ENCODE measurements at regions not wholly inside any gene's neighbourhood (a gene's known extent, or its start where the extent isn't known, plus 50 kb on each side); places are given as distances from the start of the nearest gene placed in this dataset.

- no peak for DNase-seq (ENCODE audit: low read depth in 2 of 2)
Observed at GRCh38 chr19:31402529-31403316, 53.5 kb upstream of the TSHZ3 start.

DNA sequence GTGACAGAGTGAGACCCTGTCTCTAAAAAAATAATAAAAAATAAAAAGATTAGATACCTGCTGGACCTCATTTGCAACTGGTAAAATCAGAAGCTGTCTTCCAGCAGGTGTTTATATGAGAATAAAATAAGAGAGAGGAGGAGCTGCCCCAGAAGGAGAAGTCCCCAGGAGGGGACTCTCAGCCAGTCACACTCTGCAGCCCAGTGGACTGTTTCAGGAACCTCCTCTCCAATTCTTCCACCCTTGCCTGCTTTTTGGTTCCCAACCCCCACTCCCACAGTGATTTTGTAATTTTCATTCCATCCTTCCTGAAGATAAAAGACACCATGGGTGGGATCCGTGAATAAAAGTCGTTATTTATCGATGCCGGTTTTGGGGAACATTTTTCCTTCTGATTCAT, 56.9 kb upstream of the TSHZ3 start:
- DNase-seq (ENCODE audit: low read depth in 2 of 2): no peak

DNA sequence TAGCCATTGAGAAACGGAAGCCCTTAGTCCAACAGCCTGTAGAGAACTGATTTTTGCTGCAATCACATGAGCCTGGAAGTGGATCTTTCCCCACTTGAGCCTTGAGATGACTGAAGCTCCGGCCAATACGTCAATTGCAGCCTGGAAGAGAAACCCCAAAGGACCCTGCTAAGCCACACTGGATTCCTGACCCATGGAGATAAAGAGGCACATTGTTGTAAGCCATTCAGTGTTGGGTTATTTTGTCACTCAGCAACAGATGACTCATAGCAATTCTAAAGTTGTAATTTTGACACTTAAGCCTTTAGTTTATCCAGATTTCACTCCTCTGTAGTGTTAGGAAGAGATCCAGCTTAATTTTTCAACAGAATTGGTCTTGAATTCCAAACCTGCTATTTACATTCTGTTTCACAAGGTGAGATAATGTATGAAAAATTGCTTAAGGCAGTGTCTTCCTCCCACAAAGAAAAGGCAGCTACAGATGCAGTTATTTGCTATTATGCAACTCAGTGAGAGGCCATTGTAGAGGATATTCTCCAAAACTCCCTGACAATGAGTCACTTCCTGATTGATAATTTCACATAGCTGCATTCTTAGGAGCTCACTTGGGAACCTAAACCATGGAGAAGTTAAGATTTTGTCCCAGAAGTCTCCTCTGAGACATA, 59.4 kb upstream of the TSHZ3 start:
- DNase-seq (ENCODE audit: low read depth in 2 of 2): no peak

- no peak for DNase-seq (ENCODE audit: low read depth in 2 of 2)
Observed at GRCh38 chr19:31413353-31413752, 64.1 kb upstream of the TSHZ3 start.

- no peak for DNase-seq (ENCODE audit: low read depth in 2 of 2)
Observed at GRCh38 chr19:31415322-31415721, 66.1 kb upstream of the TSHZ3 start.

GRCh38 chr19:31416548-31416947, 67.3 kb upstream of the TSHZ3 start:
- DNase-seq (ENCODE audit: low read depth in 2 of 2): no peak

DNA sequence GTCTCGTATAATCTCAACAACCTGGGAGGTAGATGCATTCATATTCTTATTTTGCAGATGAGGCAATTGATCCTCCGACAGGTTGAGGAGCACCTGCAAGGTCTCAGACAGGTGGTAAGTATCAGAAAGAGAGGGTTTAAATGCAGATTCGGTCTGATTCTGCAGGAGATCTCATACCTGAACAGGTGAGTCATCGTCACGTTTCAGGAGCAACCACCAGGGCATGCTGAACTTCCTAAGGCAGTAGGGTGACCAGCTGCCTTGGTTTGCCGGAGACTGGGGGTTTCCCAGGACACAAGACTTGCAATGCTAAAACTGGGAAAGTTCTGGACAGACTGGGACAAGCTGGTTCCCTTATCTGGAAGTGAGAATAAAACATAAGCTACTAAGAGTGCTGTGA, 68.8 kb upstream of the TSHZ3 start:
- no peak for DNase-seq (ENCODE audit: low read depth in 2 of 2)

DNA sequence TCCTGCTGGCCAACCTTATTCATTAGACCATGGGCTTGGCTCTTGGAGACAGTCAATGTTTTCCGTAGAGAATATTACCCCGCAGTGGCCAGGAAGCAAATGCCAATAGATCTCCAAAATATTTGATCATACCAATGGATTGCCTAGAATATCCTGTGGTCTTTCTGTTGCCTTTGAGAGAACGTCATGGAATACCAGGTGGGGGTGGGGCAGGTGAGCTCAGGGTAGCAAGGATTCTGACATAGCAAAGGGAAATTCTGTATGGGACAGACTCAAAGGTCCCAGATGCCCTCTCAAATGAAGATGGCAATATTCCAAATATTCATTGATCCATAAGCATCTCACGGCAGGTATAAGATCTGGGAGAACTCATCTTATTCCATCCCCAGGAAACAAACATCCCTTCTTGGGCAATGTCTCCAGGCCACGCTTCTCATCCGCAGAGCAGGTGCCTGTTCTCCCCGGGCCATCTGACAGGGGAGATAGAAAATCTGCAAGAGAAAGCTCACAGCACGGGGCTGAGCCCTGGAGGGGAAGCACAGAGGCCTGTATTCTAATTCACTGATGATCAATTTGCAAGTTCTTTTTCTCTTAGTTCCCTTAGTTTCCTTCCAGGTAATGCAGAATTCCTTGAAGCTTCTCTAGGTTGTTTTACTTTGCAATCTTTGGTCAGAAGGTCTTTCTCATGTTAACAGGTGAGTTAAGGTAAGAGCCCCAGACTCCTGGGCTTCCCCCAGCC, 69.6 kb upstream of the TSHZ3 start:
- DNase-seq (ENCODE audit: low read depth in 2 of 2): no peak

- no peak for DNase-seq (ENCODE audit: low read depth in 2 of 2)
Observed at GRCh38 chr19:31419871-31420445, 70.7 kb upstream of the TSHZ3 start.

DNA sequence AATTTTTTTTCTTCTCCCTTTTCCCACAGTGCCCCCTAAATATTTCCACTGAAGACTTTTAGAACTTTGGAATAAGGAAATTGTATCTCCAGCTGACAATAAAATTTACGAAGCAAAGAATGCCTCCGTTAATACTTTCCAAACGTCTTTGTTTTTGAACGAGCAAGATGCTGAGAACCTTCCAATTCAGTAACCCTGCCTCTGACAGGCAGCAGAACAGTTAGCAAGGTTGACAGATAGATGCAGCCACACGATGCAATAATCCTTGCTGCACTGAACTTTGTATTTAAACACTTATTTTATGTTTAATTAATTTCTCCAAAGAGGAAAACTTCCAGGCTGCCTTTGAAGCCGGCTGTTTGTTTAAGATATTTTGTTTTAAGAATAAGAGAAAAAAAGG, 71.8 kb upstream of the TSHZ3 start:
- no peak for DNase-seq (ENCODE audit: low read depth in 2 of 2)

- no peak for DNase-seq (ENCODE audit: low read depth in 2 of 2)
Observed at GRCh38 chr19:31421856-31422255, 72.6 kb upstream of the TSHZ3 start.

DNA sequence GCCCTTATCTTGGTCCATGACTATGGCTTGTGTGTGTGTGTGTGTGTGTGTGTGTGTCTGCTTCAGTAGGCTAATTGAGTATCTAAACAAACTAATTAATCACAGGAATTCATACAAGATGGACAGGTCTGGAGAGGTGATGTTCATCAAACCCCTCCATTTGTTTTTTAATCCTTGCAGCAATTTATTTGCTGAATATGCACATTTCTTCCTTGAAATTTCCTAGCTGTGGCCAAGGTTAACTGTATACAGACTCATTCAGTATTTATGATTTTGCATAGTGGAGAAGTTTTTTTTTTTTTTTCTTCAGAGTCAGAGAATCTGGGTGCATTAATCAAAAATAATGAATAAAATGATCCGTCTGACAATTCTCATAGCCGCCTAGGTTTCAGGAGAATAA, 74.7 kb upstream of the TSHZ3 start:
- no peak for DNase-seq (ENCODE audit: low read depth in 2 of 2)

- DNase-seq (ENCODE audit: low read depth in 2 of 2): no peak
Observed at GRCh38 chr19:31424861-31425620, 75.8 kb upstream of the TSHZ3 start.

DNA sequence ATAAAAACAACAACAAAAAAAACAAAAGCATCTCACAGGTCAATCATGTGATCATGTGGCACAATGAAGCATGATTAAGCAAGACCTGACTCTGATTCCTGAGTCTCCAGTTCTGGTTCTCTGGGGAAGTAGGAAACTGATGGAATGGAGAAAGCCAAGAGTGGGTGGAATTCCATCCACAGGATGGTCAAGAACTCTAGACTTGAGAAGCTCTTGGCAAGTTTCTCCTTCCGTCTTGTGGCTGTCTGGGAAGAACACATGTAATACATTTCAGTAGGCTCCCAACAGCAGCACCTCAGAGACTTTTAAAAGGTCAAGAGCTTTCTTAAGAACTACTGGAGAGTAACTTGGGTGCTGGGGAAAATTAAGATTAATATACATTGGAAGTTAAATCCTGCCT, 78.6 kb upstream of the TSHZ3 start:
- no peak for DNase-seq (ENCODE audit: low read depth in 2 of 2)

GRCh38 chr19:31430381-31430780, 81.1 kb upstream of the TSHZ3 start:
- DNase-seq (ENCODE audit: low read depth in 2 of 2): no peak

- no peak for DNase-seq (ENCODE audit: low read depth in 2 of 2)
Observed at GRCh38 chr19:31432201-31432810, 83.1 kb upstream of the TSHZ3 start.

DNA sequence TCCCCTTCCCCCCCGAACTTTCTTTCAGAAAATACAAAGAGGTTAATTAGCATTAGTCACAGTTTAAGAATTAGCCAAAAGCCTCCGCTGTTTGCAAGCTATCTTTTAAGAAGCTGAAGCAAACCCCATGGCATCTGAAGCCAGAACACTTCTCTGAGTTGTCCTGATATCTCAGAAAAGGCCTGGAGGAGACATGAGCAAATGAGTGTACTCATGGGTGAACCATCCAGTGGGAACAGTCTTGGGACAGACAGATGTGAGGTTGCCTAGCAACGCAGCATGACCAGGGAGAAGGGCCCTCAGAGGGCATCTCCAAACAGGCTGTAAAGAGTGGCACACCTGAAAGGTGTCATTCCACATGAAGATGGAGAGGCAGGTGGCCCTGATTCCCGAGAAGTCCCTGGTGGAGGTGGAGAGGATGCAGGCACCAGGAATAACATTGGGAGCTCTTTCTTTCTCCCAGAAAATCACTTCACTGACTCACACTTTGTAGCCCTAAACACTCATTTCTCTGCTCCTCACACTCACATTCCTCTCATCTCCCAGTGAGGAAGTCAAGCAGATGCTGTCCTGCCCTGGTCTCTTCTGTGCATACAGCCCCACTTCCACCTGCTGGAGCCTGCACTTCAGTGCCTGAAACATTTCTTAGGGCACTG, 87.0 kb upstream of the TSHZ3 start:
- DNase-seq (ENCODE audit: low read depth in 2 of 2): no peak

DNA sequence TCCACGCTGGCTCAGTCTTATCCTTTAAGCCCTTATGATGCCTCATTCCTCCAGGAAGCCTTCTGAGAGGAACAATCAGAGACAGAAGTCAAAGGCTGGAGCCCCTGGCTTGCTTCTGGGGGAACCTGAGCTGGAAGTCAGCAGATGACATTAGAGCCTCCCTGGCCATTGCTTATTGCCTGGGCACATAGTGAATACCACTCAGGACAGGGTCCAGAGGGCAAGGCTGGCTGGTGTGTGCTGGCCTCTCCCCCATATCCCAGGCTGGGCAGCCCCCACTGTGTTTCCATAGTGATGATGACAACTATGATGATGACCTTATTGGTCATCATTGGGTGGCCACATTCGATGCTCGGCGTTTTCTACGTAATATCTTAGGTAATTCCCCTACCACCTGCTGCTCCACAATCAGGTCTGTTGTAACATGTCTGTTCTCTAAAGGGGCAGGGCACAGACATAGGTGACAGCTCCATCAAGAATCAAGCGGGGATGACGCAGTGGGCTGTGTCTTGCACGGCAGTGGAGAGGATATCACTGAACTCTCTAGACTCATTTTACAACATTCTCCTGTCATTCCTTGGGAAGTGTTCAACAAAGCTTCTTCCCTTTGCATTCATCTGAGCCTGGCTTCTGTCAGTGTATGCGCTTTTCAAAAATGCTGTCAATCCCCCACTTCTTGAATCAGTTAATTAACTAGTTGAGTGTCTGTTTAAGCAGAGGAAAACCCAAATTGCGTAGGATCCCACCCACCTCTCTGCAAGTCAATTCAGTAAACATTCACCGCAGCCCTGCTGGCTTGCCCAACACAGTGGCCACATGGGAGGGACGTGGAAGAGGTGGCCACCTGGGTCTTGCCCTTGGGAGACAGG, 89.4 kb upstream of the TSHZ3 start:
- DNase-seq (ENCODE audit: low read depth in 2 of 2): no peak

GRCh38 chr19:31439270-31439573, 90.0 kb upstream of the TSHZ3 start:
- no peak for DNase-seq (ENCODE audit: low read depth in 2 of 2)

DNA sequence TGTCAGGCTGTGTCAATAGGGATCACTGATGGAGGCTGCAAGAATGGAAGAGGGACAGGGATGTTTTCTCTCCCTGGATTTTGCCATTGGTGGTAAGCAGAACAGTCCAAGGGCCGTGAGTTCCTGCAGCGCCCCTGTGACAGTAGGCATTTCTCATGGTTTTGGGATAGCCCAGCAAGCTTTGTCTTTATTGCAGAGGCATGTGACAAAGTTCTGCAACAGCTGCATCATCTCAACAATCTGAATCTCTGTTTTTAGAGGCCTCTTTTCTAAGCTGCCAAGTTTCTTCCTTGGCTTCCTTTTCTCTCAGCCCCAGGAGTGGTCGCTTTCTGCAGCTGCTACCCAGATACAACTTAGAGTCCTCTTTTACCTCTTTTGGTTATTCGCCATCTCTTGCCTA, 95.7 kb upstream of the TSHZ3 start:
- no peak for DNase-seq (ENCODE audit: low read depth in 2 of 2)

Measured in stimulated activated CD4-positive, alpha-beta T cell treated with anti-CD3 and anti-CD28 coated beads, Interleukin-1b, Interleukin-23, amount 100 ng/mL, for 4 hours (primary cell).